Tibial nerve (tissue), 4 donors: ENCODE measurements at regions not wholly inside any gene's neighbourhood (a gene's known extent, or its start where the extent isn't known, plus 50 kb on each side); places are given as distances from the start of the nearest gene placed in this dataset.

ENCODE experiments used
- DNase-seq, 2 donors: peaks; one replicate each; pipeline ENCODE4 v3.0.0-alpha.2; 2019; ENCODE audit warnings: low spot score in 2 of 2
- H3K27ac ChIP-seq, 4 donors: fragments of 200-600 bp; sonication (generic) in 3 of 4; one replicate each; pipeline ENCODE4 v1.5.1; 2017 to 2019; ENCODE audit warnings: mild to moderate bottlenecking in 1 of 4
- H3K27me3 ChIP-seq, 2 donors: fragments of 200-600 bp; sonication (generic) in 1 of 2; one replicate each; pipeline versions ENCODE4 v1.5.1 to v1.6.0; 2017 to 2019
- H3K36me3 ChIP-seq, 3 donors: fragments of 200-600 bp; sonication (generic); one replicate each; pipeline ENCODE4 v1.5.1; 2018 to 2019
- H3K4me1 ChIP-seq, 4 donors: fragments of 200-600 bp; sonication (generic) in 3 of 4; one replicate each; pipeline ENCODE4 v1.5.1; 2017 to 2019
- H3K4me3 ChIP-seq, 4 donors: fragments of 200-600 bp; sonication (generic) in 3 of 4; one replicate each; pipeline ENCODE4 v1.5.1; 2017 to 2019; ENCODE audit warnings: mild to moderate bottlenecking in 1 of 4, moderate library complexity in 1 of 4
- H3K9me3 ChIP-seq, 4 donors: fragments of 200-600 bp; sonication (generic) in 3 of 4; one replicate each; pipeline ENCODE4 v1.5.1; 2017 to 2019
- CTCF ChIP-seq, 5 experiments: fragments of 200-600 bp in 3 of 5; fragments of 450-650 bp in 2 of 5; sonication (generic) in 3 of 5; IDR thresholded peaks; one replicate each; pipeline ENCODE4 v1.5.1; 2016 to 2019; ENCODE audit warnings: antibody characterized with exemption in 5 of 5, mild to moderate bottlenecking in 3 of 5, moderate library complexity in 2 of 5
- EP300 ChIP-seq, 2 donors: sonication (generic); formaldehyde crosslinking; IDR thresholded peaks; one replicate each; pipeline ENCODE4 v1.6.1; 2017; ENCODE audit warnings: antibody characterized with exemption in 2 of 2, mild to moderate bottlenecking in 1 of 2
- POLR2A ChIP-seq, 2 donors: fragments of 450-650 bp; IDR thresholded peaks; one replicate each; pipeline ENCODE4 v1.6.1; 2017; ENCODE audit warnings: antibody characterized with exemption in 2 of 2, mild to moderate bottlenecking in 2 of 2, moderate library complexity in 2 of 2
- WGBS, 2 donors: methylation state at CpG; one replicate each; pipeline ENCODE4 v1.1.5; 2018; 5-methylcytosine and 5-hydroxymethylcytosine counted together

- H3K9me3 ChIP-seq = no peaks in the 10 kb centered on the region
- H3K4me3 ChIP-seq = no peak overlapping the region
- no peak for DNase-seq
- no peaks in the 10 kb centered on the region for H3K36me3 ChIP-seq
- no peaks in the 10 kb centered on the region for H3K27me3 ChIP-seq
- 72 to 82% methylated on average over 9 of the region's 9 CpGs for WGBS, 2 donors
- H3K27ac ChIP-seq = no peak overlapping the region
- no peak for TF ChIP-seq CTCF (IDR thresholded peaks at IDR 0.05)
- TF ChIP-seq EP300 (IDR thresholded peaks at IDR 0.05) = no peak
- TF ChIP-seq POLR2A (IDR thresholded peaks at IDR 0.05) = no peak
- H3K4me1 ChIP-seq = no peaks in the 10 kb centered on the region
Measured at GRCh38 chr12:41777064-41777790, 367.4 kb downstream of the GXYLT1 start.

GRCh38 chr12:41772478-41772877 lies 372.2 kb downstream of the GXYLT1 start:
- no peak overlapping the region for H3K4me3 ChIP-seq

GRCh38 chr12:41769810-41770209 lies 374.9 kb downstream of the GXYLT1 start:
- Histone ChIP-seq H3K27me3 (no peaks in the 10 kb centered on the region), H3K4me3 (no peak overlapping the region), H3K27ac (no peak overlapping the region), H3K36me3 (no peaks in the 10 kb centered on the region), H3K4me1 (no peaks in the 10 kb centered on the region), H3K9me3 (no peaks in the 10 kb centered on the region)
- no peak for DNase-seq
- WGBS, 2 donors = 64 to 73% methylated on average over 1 of the region's 1 CpG
- TF ChIP-seq EP300 (IDR thresholded peaks at IDR 0.05) (no peak), POLR2A (IDR thresholded peaks at IDR 0.05) (no peak), CTCF (IDR thresholded peaks at IDR 0.05) (no peak)

More at GRCh38 chr12:41772478-41772877, 372.2 kb downstream of the GXYLT1 start:
- Histone ChIP-seq H3K36me3 (no peaks in the 10 kb centered on the region), H3K9me3 (no peaks in the 10 kb centered on the region), H3K27me3 (no peaks in the 10 kb centered on the region), H3K27ac (no peak overlapping the region), H3K4me1 (no peaks in the 10 kb centered on the region)
- 83 to 86% methylated on average over 4 of the region's 4 CpGs for WGBS, 2 donors
- TF ChIP-seq POLR2A (IDR thresholded peaks at IDR 0.05) (no peak), CTCF (IDR thresholded peaks at IDR 0.05) (no peak), EP300 (IDR thresholded peaks at IDR 0.05) (no peak)
- no peak for DNase-seq

GRCh38 chr12:41768456-41768855 lies 376.2 kb downstream of the GXYLT1 start:
- H3K27ac ChIP-seq = no peak overlapping the region
- H3K9me3 ChIP-seq = no peaks in the 10 kb centered on the region

More at GRCh38 chr12:41768456-41768855, 376.2 kb downstream of the GXYLT1 start:
- Histone ChIP-seq H3K36me3 (no peaks in the 10 kb centered on the region), H3K4me3 (no peak overlapping the region), H3K4me1 (no peaks in the 10 kb centered on the region), H3K27me3 (no peaks in the 10 kb centered on the region)
- TF ChIP-seq EP300 (IDR thresholded peaks at IDR 0.05) = no peak
- no peak for TF ChIP-seq CTCF (IDR thresholded peaks at IDR 0.05)
- TF ChIP-seq POLR2A (IDR thresholded peaks at IDR 0.05) = no peak
- no peak for DNase-seq
- 83 to 87% methylated on average over 7 of the region's 7 CpGs for WGBS, 2 donors
